ENCODE measurements at regions not wholly inside any gene's neighbourhood (a gene's known extent, or its start where the extent isn't known, plus 50 kb on each side); places are given as distances from the start of the nearest gene placed in this dataset.
"Not testable (repeated sequence)": the region's sequence is repeated elsewhere in the genome, so short reads cannot be mapped to it uniquely, and the experiment has no call there.

DNA sequence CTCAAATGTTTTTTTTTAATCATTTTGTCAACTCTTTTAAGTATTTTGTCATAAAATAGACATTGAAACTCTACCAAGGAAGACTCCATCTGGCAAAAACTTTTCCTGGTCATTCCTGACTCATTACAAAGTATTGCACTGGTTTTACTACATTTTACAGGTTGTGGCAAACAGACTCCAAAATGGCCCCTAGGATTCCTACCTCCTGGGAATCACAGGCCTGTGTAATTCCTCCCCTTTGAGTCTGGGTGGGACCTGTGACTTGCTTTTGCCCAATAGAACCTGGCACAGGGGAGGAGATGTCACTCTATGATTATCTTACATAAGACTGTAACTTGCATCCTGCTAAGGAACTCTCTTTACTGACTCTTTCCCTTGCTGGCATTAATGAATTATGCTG, 123.6 kb upstream of the KCNJ6 start:
- DNase-seq = no peak

DNA sequence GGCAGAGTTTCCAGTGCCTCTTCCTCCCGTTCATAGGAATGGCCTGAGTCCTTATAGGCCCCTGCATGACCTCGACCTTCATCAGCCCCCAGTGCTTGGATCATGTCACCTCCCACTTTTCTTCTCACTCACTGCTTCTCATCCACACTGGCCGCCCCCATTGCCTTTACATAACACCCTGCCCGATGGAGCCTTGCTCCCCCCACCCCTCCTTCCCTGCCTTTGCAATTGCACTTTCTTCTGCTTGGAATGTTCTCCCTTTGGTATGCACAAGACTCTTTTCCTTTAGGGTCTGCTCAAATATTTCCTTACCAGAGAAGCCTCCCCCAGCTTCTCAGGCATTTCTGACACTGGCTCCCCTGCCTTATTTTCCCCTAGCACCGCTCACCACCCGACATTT, 125.2 kb upstream of the KCNJ6 start:
- no peak for DNase-seq

GRCh38 chr21:38042246-38042645, 126.0 kb upstream of the KCNJ6 start:
- no peak for DNase-seq

GRCh38 chr21:38048167-38048566, 131.9 kb upstream of the KCNJ6 start:
- no peak for DNase-seq

GRCh38 chr21:38054334-38054733, 138.1 kb upstream of the KCNJ6 start:
- no peak for DNase-seq

GRCh38 chr21:38056481-38056880, 140.2 kb upstream of the KCNJ6 start:
- DNase-seq = no peak

- no peak for DNase-seq
Observed at GRCh38 chr21:38057626-38058025, 141.4 kb upstream of the KCNJ6 start.

- DNase-seq = no peak
Observed at GRCh38 chr21:38060533-38060932, 144.3 kb upstream of the KCNJ6 start.

DNA sequence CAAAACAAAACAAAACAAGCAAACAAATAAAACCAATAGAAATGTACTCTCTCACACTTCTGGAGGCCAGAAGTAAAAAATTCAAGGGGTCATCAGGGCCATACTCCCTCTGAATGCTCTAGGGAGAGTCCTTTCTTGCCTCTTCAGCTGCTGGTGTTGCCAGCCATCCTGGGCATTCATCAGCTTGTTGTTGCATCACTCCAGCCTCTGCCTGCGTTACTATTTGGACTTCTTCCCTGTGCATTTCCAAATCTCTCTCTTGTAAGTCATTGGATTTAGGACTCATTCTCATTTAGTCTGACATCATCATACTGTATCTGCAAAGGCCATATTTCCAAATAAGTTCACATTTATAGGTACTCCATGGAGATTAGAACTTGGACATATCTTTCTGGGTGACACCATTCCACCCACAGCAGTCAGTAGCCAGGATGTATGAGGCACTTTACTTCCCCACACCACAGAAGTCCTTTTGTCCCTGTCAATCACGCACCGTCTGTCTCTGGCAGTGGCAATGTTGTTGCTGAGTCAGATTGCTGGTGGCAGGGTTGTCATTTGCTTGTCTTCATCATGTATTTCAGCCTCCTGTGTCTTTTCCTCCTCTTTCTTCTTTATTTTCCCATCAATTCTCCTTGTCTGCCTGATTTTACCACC, 151.0 kb upstream of the KCNJ6 start:
- no peak for DNase-seq

GRCh38 chr21:38072489-38072888, 156.2 kb upstream of the KCNJ6 start:
- no peak for DNase-seq

GRCh38 chr21:38075833-38076587, 159.8 kb upstream of the KCNJ6 start:
- DNase-seq = no peak

GRCh38 chr21:38077569-38077968, 161.3 kb upstream of the KCNJ6 start:
- no peak for DNase-seq

DNA sequence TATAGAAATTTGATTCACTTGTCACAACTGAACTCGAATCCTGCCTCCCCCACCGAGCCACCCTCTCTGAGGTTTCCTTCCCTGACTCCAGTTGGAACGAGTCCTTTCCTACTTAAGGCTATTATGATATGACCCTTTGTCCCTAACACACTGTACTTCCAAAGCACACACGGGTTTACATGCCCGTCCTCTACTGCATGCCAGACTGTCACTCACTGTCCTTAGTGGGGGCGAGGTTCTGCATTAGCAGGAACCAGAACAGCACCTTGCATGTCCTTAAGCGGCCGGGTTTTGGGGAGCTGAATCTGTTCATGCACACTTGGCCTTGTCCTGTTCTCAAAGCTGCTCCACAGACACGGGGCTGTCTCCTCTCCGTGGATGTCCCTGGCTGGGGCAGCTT, 164.6 kb upstream of the KCNJ6 start:
- no peak for DNase-seq

GRCh38 chr21:38081708-38082107, 165.5 kb upstream of the KCNJ6 start:
- no peak for DNase-seq

- DNase-seq = no peak
Observed at GRCh38 chr21:38082936-38083485, 166.8 kb upstream of the KCNJ6 start.

DNA sequence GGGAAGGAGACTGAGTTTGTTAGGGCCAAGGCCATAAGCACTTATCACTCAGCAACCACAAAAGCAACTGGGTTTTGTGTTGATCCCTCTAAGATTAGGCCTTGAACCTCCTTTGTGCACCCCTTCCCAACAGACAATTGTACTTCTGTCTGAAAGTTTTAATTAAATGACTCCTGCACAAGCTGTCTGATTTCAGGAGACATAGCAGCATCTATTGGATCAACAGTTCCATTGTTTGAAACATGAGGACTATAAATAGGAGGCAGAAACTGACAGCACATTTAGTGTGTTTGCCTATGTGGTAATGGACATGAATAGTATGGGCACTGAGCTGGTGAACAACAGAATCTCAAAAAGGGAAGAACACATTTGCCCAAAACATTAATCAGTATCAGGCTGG, 167.3 kb upstream of the KCNJ6 start:
- no peak for DNase-seq

- DNase-seq = no peak
Observed at GRCh38 chr21:38086580-38086979, 170.2 kb upstream of the KCNJ15 start.

- DNase-seq = no peak
Observed at GRCh38 chr21:38088916-38089762, 167.7 kb upstream of the KCNJ15 start.

DNA sequence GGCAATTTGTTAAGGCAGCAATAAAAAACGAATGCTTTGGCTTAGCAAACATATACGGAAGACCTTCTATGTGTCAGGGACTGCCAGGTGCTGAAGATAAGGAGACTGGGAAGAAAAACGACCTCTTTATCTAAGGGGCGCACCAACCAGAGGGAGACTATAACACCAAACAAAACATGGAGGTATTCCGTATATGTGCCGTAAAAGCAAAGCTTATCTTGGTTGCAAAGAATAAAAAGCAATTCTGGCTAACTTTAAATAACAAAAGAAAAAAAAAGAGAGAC, 167.1 kb upstream of the KCNJ15 start:
- no peak for DNase-seq

GRCh38 chr21:38091061-38091460, 165.7 kb upstream of the KCNJ15 start:
- not testable (repeated sequence) for DNase-seq

DNA sequence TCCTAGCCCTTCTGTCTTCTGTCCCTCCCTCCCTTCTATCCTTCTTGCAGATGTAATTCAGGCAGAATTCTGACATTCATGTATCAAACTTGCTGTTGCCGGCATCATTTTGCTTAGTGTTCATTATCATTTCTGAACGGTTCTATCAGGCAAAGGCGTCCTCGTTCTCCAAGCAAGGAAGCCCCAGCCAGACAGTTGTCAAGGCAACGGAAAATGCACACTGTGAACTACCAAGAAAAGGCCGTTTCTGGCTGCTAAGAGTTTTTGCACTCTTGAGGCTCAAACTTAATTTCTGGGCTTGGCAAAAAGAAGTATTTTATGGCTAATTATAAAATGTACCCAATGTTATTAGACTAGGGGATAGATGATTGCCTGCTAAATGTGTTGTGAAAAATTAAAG, 164.7 kb upstream of the KCNJ15 start:
- DNase-seq = no peak

- DNase-seq = no peak
Observed at GRCh38 chr21:38095220-38095619, 161.6 kb upstream of the KCNJ15 start.

DNA sequence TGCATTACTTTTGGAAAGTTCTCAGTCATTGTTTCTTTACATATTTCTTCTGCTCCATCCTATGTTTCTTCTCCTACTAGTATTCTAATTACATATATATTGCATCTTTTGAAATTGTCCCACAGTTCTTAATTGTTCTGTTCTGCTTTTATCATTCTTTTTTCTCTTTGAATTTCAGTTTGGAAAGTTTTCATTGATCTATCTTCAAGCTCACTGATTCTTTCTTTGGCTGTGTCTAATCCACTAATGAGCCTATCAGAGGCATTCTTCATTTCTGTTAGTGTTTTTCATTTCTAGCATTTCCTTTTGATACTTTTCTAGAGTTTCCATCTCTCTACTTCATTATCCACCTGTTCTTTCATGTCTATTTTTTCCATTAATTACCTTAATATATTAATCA, 159.0 kb upstream of the KCNJ15 start:
- DNase-seq = no peak
